NCI-H2196 (cell line): ENCODE measurements at regions not wholly inside any gene's neighbourhood (a gene's known extent, or its start where the extent isn't known, plus 50 kb on each side); places are given as distances from the start of the nearest gene placed in this dataset.

ENCODE experiments used
- DNase-seq: peaks from one replicate; lab custom pipeline; 2025; ENCODE audit not compliant: unreplicated experiment; lab: John Stamatoyannopoulos, UW

DNA sequence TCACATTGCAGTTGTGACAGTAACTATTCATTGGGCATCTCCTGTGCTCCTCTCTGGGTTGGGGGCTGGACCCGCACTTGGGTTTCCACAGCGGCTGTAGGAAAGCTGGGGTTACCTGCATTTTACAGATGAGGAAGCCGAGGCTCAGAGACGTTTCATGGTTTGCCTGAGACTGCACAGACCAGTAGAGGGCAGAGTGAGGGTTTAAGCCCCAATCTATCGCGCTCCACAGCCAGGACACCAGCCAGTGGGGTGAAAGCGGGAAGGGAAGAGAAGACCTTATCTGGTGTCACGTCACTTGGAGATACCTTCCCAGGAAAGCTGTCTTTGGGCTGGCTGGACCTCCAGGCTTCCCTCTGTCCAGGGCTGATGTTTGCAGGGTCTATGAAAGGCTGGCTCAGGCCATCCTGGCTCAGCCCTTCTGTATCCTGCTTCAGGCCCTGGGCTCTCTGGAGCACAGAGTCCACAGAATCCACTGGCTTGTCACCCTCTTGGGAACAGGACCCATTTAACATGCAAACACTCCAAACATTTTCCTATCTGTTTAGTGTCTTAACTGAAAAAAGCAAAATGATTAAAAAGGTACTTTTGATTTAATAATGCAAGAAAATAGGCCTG is 167.7 kb downstream of the EMX2 start:
- no peak for DNase-seq

DNA sequence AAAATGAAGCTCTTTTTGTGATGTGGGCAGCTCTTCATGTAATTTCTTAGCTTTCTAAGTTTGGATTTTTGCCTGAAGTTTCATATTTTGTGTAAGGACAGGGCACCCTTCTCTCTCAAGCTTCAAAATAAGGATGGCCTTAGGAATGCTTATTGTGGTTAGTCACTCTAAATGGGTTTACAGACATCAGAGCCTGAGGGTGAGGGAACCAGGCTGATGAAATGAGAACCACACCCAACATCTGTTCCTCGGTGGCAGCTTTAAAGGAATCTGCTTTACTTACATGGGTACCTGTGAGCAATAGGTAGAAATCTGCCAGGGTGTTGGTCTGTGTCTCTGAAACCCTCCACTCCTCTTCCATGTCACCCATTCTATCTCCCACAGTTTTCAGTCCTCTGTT is 174.3 kb downstream of the EMX2 start:
- no peak for DNase-seq

DNA sequence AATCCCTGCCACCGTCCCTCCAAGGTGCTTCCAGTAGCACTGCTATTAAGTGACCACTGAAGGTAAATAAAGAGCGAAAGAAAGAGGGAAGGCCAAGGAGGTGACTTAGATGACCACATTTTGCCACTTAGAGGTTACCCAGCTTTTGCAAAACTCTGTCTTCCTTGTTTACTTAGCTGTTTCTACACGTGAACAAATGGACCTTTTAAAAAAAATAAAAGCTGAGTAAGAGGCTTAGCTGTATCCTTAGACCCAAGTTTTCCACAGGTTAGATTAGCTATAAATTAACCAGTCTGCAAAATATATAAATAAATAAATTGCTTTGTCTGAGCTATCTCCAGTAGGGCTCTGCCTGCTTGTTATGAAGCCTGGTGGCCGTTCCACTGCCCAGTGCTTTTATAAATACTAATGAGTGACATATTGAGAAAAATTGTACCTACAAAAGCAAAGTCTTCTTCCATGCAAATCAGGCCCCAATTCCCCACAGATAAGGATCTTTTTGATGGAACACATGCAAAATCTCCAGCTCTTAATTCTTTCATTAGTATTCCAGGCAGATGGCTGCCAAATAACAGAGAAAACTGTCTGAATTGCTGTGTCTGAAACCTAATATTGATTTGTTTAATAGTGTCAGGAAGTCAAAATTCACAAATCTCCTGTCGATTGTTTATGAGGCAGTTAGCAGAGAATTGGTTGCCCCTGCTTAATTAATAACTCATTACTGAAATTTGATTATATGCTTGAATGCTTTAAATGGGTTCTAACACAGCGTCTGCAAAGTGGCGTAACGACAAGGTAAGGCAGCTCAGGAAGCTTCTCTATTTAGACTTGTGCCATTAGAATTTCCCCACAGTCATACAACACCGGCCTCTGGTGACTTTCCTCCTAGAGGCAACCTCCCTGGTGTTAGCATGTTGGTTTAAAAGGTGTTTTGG is 176.7 kb downstream of the EMX2 start:
- DNase-seq, result no peak

DNA sequence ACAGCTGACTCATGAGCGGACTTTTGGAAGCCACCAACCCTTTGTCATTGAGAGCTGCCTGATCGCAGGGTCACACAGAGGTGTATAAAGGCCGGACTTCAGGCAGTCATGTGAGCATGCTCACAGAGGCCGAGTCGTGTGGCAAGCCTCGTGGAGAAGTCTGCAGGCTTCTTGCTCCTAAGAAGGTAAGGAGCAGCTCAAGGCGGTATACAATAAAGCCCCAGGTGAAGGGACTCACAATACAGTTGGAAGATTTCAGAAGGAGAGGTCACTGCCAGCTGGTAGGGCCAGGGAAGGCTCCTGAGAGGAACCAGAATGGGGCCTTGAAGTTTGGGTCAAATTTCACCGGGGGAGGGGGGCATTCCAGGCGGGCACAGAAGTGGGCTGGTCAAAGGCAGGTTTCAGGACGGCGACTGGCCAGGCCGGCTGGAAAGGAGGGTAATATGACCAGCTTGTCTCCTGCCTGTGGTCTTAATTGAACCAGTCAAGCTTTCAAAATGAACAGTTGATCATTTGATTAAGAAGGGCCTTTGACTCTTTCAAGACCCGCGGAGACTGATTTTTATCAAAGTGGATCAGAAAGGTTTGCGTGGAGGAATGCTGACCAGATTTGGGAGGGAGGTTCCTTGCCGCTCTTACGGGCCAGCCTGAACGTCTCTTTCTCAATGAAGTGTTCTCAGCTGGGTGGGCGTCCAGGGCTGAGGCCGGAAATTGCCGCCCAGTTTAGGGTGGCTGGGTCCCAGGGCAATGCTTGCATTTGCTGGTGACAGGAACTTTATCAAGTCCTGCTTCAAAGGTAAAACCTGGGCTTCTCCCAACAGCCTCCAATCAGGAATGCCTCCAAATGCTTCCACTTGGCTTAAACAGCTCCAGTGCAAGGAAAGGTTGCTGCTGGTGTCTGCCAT is 178.6 kb downstream of the EMX2 start:
- DNase-seq, result peak; percentile 1

DNA sequence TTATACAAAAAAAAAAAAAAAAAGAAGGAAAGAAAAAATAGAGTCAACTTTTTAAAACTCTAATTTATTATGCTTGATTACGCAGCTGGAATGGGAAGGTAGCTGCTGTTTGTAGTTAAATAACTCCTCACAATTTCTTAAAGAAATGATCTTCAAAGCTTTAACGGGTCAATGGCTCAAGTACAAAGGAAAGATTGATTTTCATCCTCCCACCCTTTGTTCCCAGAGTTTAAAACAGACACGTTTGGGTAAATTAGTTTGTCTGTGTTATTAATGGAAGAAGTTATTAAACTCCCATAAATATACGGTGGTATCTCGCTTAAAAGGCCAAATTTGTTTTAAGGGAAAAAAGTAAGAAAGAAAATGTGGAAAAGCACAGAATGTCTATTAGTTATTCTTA is 179.3 kb downstream of the EMX2 start:
- no peak for DNase-seq

DNA sequence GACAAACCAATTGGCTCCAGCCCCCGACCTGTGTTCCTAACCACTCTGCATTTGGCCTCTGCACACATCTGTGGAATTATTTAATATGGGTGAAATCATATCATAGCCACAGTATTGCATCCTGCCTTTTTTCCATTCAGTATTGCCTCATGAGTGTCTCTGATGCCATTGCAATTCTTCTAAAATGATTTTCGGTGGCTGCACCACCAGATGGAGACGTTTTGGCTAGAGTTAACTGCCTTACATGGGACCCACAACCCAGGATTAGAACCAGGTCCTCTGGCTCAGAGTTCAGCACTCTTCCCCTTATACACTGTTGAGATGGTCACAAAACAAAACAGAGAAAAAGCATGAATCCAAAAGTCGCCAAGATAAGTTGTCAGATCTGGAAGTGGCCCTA is 180.8 kb downstream of the EMX2 start:
- no peak for DNase-seq

DNA sequence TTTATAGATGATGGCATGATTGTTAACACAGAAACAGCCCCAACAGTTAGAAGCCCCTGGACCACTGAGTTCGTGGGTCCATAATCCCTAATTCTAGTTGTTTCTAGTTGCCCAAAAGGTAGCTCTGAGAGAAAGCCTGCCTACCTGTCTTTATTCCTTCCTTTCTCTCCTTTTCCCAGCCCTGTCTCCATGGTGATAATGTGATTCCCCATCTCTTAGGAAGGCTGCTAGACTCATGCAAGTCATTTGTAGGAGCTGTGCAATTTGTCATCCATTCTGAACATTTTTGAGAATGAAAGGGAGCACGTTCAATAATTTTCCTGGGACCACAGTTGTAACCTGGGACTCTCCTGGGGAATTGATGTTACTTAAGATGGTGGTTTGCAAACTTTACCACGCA is 183.4 kb downstream of the EMX2 start:
- DNase-seq, result no peak

DNA sequence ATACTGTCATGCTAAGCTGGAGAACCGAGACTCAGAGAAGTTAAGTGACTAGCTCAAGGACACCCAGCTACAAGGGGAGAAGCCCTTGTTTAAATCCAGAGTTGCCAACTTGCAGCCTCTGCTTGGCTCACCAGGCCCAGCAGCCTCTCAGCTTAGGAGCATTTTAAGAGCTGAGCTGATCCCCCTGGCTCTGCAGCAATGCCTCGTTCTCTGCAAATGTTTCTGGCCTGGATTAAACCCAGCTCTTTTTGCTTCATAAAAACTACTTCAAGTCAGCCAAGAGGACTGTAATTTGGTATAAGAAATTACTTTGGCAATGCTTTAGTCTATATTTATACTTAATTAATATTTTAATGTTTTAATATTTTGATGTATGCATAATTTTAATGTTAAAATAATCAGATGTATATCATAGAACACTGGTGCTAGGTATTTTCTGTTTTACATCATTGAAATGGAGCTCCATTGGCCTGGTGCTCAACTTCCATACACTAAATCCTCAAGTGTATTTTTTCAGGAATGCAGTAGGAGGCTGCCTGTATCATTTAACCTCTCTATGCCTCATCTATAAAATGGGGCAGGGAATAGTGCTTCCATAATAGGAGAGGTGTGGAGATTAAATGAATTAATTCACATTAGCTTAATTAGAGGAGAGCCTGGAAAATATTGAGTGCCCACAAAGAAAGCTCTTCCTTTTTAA is 184.2 kb downstream of the EMX2 start:
- DNase-seq, result no peak

DNA sequence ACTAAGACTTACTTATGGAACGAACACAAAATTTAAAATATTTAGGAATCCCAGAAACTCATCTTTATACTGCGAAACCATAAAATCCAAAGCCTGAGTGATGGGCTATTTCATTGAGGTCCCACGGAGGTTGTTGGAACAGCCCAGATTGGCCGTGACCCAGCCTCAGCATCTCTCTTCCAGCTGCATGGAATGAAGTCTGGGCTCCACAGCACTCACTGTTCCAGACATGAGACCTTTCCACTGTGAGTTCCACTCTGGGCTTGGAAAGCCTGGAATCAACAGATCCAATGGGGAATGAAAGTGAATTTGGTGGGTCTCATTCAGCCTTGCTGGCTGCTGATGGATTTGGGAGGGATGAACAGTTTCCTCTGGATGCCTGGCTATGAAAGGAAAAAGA is 184.9 kb downstream of the EMX2 start:
- DNase-seq, result no peak

DNA sequence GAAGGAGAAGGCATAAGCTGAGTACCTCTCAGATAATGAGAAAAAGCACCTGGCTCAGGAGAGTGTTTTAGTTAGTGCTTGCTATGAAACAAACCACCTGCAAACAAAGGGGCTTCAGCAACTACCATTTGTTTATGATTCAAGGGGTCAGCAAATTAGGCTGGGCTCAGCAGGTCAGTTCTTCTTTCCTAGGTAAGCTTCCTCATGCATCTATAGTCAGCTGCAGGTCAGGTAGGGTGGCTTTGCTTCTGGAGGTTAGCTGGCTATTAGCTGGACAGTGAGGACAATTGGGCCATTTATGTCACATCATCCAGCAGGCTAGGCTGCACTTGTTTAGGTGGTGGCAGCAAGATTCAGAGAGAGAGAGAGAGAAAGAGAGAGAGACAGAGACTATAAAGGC is 185.5 kb downstream of the EMX2 start:
- no peak for DNase-seq

DNA sequence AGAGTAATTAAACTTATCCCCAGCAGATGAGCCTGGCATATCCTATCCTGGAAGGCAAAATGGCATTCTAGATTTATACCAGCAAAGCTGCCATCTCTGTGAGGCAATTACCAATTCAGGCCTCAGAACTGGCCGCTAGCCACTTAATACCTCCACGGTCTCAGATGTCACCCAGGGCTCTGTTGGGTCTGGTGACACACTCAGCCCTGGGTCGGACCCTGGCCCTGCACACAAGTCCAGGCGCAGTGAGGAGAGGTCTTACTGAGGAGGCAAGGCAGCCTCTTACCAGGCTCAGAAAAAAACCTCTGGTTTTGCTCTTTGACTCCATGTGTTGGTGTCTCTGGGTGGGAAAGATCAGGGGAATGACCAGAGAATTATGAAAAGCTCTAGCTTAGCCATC is 186.6 kb downstream of the EMX2 start:
- DNase-seq, result no peak

DNA sequence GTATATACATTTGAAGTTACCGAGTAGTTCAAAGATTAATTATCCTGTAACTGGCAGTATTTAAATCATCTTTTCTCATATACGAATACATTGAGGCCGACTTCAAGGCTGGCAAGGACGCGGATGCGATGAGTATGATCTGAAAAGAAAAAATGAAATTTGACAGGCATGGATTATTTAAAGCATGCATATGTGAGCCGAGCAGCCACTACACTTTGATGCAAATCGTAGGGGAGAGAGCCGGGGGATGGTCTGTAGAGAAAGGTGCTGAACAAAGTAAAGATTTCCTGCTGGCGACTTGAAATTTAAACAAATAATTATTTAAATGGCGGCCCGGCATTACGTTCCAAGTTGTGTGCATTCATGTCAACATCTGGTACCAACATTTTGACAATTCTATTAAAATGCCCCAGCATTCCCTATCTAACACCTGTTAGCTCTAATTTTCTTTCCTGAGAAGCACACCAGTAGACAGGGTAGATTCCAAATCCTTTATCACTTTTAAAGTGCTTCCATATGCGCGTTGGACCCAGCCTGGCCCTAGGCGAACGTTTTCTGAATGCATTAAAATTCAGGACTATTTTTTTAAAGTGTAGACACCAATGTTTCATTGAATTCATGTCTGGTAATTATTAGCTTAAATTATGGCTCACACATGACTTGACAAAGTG is 188.7 kb downstream of the EMX2 start:
- no peak for DNase-seq

DNA sequence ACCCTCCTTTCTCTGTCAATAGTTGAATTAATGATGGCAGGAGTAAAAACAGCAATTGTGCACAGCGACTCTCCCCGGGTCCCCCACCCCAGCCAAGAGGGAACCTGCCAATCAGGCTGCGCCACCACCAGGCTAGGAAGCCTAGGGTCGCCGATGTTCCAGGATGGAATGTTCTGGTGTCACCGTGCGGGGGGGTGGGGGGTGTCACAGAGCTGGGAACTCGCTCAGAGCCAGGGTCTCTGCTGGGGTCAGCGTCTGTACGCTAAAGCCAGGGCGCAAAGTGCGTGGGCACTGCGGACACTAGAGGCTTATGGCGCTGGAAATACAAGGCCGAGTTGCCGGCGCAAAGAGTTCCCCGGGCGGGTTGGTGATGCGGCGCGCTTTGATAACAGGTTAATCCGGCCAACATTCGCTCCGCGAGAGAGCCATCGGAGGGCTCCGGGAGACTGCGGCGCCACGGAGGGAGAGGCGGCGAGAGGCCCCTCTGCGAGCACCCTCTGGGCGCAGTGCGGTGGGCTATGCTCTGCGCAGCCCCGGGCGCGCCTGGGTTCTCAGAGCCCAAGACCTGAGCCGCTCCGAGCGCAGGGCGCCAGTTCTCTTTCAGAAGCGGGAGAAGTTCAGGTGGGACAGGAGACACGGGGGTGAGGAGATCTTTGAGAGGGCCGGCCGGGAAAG is 192.3 kb downstream of the EMX2 start:
- no peak for DNase-seq

DNA sequence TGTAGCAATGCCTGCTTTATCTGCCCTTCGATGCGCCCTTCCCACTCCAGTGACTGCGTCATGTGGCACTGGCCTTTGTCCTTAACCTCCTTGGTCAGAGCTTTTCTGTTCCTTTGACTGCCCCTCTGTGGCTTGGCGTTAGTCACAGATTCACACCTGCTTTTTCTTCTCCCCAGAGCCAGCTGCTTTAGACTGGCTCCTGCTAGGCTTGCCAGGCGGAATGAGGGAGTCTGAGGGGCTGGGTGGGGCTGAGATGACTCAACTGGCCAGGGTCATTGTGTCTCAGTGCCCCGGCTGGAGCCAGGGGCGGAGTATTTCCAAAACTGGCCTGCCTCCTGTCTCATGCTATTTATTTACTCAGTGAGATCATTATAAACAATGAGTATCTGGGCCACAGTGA is 194.1 kb downstream of the EMX2 start:
- peak; percentile 46 for DNase-seq

DNA sequence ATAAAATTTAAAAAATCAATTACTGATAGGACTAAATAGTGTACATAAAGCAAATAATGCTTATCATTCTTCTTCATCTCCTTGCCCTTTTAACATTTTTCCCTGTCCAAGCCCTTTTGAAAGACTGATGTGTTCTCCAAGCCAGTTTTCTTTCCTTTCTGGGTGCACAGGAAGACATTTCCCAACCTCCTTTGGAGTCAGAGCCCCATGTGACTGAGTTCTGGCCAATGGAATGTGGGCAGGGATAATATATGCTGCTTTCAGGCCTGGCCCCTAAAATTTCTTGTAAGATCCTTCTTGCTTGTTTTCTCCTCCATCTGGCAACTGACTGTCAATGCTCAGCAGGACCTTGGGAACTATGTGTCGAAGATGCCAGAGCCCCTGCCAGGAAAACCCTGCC is 197.5 kb downstream of the EMX2 start:
- no peak for DNase-seq

DNA sequence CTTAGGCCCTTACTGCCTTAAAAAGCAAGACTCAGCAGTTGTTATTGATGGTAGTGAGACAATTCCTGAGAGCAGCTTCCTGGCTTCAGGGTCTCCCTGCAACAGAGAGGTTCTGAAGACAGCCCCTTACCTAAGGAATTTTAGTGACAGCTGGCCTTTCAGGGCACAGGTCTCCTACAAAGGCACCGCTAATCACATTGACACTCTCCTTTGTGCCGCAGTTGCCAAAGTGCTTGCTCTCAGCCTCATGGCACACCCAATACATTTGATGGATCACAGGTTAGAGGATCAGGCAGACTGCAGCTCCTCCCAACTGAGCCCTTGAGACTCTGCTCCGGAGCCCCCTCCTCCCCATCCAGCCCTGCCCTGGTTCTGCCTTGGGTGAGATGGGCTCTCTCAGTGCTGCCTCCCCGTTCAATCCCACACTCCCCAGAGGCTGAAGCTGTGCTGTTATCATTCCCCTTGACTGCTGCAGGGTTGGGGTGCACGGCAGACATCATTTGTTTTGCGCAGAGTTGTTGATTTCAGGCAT is 198.2 kb downstream of the EMX2 start:
- DNase-seq, result no peak

DNA sequence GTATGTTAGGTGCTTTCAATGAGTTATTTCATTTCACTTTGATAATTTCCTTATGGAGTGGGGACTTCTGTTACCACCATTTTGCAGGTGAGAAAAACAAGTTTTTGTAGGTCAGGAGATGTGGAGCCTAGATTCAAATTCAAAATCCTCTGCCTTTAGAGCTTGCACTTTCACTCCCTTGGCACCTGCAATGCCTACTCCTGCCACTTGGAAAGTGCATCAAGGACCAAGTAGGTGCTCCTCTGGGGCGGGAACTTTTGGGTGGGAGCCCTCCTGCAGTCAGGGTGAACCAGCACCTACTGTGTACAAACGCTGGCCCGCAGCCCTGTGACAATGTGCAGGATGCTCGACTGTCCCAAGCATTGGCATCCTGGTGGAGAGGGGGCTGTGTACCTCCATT is 199.0 kb downstream of the EMX2 start:
- no peak for DNase-seq

DNA sequence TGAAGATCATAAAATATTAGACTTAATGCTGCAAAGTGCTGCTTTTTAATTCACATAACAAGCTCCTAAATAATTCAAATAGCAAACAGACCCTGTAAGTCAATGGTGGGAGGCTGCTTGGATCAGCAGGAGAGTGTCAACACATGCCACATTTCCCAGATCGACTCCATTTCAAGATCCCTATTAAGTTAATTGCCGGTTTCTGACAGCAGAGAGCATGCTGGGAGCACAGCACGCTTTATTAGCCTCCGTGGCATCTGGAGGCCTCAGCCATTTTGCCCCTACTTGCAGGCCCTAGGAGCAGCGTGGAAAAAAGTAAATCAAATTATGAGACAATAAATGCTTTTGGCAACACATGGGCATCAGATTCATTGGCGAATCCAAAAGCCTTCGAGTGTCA is 201.0 kb downstream of the EMX2 start:
- no peak for DNase-seq

DNA sequence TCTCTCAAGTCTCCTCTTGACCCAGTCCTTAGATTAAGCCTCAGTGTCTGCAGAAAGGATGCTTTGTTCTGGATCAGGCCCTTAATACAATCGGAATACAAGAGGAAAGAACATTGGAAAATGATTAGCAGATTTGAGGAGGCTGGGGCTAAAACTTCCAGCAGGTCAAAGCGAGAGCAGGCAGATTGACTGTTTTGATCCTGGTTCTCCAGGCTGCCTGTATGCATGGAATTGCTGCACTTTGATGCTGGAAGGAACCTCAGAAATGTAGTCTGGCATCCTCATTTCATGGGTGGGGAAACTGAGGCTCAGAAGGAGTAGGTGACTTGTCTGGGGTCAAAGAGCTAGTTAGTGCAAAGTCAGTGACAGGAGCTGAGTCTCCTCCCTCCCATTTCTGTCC is 202.8 kb downstream of the EMX2 start:
- DNase-seq, result no peak
